Fibroblast of mammary gland (primary cell): ENCODE measurements at regions not wholly inside any gene's neighbourhood (a gene's known extent, or its start where the extent isn't known, plus 50 kb on each side); places are given as distances from the start of the nearest gene placed in this dataset.

ENCODE experiments used
- DNase-seq: peaks from one replicate; pipeline ENCODE4 v3.0.0-alpha.2; 2010; ENCODE audit warnings: low read depth
- H3K4me3 ChIP-seq: 2 replicates; pipeline ENCODE4 v1.5.1; 2011; ENCODE audit warnings: low read depth, mild to moderate bottlenecking, low read length, moderate library complexity; ENCODE audit not compliant: control insufficient read depth
- TF ChIP-seq, protein P1 (sequence below): conservative IDR thresholded peaks from 2 replicates; pipeline ENCODE4 v1.5.1; 2011; ENCODE audit warnings: low read depth, low read length, inconsistent platforms; ENCODE audit not compliant: control insufficient read depth, insufficient read depth

GRCh38 chr4:23533859-23534258, 356.0 kb downstream of the PPARGC1A start:
- TF ChIP-seq, protein P1, sequence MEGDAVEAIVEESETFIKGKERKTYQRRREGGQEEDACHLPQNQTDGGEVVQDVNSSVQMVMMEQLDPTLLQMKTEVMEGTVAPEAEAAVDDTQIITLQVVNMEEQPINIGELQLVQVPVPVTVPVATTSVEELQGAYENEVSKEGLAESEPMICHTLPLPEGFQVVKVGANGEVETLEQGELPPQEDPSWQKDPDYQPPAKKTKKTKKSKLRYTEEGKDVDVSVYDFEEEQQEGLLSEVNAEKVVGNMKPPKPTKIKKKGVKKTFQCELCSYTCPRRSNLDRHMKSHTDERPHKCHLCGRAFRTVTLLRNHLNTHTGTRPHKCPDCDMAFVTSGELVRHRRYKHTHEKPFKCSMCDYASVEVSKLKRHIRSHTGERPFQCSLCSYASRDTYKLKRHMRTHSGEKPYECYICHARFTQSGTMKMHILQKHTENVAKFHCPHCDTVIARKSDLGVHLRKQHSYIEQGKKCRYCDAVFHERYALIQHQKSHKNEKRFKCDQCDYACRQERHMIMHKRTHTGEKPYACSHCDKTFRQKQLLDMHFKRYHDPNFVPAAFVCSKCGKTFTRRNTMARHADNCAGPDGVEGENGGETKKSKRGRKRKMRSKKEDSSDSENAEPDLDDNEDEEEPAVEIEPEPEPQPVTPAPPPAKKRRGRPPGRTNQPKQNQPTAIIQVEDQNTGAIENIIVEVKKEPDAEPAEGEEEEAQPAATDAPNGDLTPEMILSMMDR: no peak
- no peak overlapping the region for H3K4me3 ChIP-seq
- DNase-seq: no peak

GRCh38 chr4:23516716-23517115, 373.1 kb downstream of the PPARGC1A start:
- TF ChIP-seq, protein P1: no peak
- H3K4me3 ChIP-seq: no peak overlapping the region
- no peak for DNase-seq

- TF ChIP-seq, protein P1: no peak
- no peak for DNase-seq
These were observed 385.8 kb downstream of the PPARGC1A start for GRCh38 chr4:23504083-23504482.

DNA sequence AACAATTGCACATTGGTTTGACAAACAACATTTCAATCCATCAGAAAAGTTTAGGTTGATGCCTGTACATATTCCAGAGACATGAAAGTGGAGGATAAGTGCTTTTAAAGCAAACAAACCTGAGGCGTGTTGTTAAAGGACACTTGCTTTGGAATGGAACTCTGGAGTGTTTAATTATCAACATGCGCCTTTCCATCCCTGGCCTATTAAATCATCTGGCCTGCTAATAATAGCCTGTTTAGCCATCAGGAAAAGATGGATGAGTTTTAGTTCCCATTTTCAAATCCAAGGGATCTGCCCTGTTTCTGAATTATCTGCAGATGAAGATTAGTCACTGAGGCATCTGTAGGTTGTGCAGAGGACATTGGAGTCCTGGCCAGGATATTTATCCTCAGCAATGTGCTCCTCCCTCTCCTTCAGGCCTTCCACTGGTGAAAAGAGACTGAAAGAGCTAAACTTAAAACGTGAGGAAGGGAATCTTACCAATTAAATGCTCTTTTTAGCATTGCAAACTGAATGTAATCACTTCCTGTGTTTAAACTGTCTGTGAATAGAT, 388.9 kb downstream of the PPARGC1A start:
- DNase-seq: no peak
- no peak overlapping the region for H3K4me3 ChIP-seq
- TF ChIP-seq, protein P1: no peak

More at GRCh38 chr4:23504083-23504482, 385.8 kb downstream of the PPARGC1A start:
- H3K4me3 ChIP-seq: no peak overlapping the region

- H3K4me3 ChIP-seq: no peak overlapping the region
- TF ChIP-seq, protein P1: no peak
- DNase-seq: no peak
These were observed 404.0 kb downstream of the PPARGC1A start for GRCh38 chr4:23485801-23486200.

DNA sequence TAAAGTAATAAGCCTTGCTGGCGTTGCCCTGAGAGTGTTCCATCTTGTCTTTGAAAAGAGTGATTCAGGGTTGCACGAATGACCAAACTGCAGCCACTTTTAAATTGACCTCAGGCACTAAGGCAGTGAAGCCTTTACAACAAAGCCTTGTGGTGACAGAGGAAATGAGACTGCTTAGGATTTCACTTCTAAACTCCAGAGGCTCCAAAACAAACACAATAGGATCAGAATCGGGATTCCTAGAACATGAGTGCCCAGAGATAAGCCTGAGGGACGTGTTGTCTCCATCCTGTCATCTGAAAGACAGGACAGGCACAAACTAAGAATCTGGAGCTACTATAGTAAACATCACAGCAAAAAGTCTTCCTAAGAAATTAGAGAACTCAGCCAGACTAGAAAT, 405.2 kb downstream of the PPARGC1A start:
- TF ChIP-seq, protein P1: no peak

More for the DNA sequence above, 405.2 kb downstream of the PPARGC1A start:
- no peak overlapping the region for H3K4me3 ChIP-seq
- no peak for DNase-seq
